H1 (cell line): ENCODE measurements at regions not wholly inside any gene's neighbourhood (a gene's known extent, or its start where the extent isn't known, plus 50 kb on each side); places are given as distances from the start of the nearest gene placed in this dataset.

Source experiments
- CTCF ChIA-PET: fragments of 300-600 bp; sonication (Branson Sonifier 250); formaldehyde crosslinking; loops from one replicate; lab custom pipeline; 2021; ENCODE audit not compliant: partially characterized antibody; lab: Charles Lee
- POLR2A ChIA-PET: fragments of 300-600 bp; sonication (Branson Sonifier 250); formaldehyde crosslinking; loops from one replicate; lab custom pipeline; 2021; ENCODE audit warnings: inconsistent platforms; ENCODE audit not compliant: partially characterized antibody; lab: Charles Lee
- DNase-seq, 2 experiments: peaks; one replicate each; pipeline versions ENCODE4 v3.0.0 to v3.0.0-alpha.2; 2010 to 2022; ENCODE audit warnings: low spot score in 2 of 2, low read depth in 1 of 2, mixed read lengths in 1 of 2
- FAIRE-seq: peaks from 2 replicates; lab custom pipeline; 2011; peaks lifted over from hg19 to GRCh38; lab: Jason Lieb, UNC
- H2AFZ ChIP-seq: 2 replicates; pipeline ENCODE4 v1.8.1; 2012; ENCODE audit warnings: low read length, inconsistent platforms
- H2AK5ac ChIP-seq: 2 replicates; pipeline ENCODE4 v1.6.1; 2013; ENCODE audit warnings: low read depth, low read length
- H2BK120ac ChIP-seq: replicated peaks from 2 replicates; pipeline ENCODE3; 2013; ENCODE audit warnings: low read depth, low read length, inconsistent platforms
- H2BK12ac ChIP-seq: 2 replicates; pipeline ENCODE4 v1.6.1; 2013; ENCODE audit warnings: low read depth, low read length
- H2BK15ac ChIP-seq: 2 replicates; pipeline ENCODE4 v1.6.1; 2013; ENCODE audit warnings: low read length
- H2BK20ac ChIP-seq: 2 replicates; pipeline ENCODE4 v1.6.1; 2013; ENCODE audit warnings: low read length
- H2BK5ac ChIP-seq: 2 replicates; pipeline ENCODE4 v1.6.1; 2013; ENCODE audit warnings: low read depth, low read length
- H3K14ac ChIP-seq: 2 replicates; pipeline ENCODE4 v1.6.1; 2013; ENCODE audit warnings: inconsistent platforms; ENCODE audit not compliant: insufficient read length
- H3K18ac ChIP-seq: 2 replicates; pipeline ENCODE4 v1.6.1; 2013; ENCODE audit warnings: low read length; ENCODE audit errors: extremely low read depth
- H3K23ac ChIP-seq: 2 replicates; pipeline ENCODE4 v1.6.1; 2013; ENCODE audit warnings: inconsistent platforms; ENCODE audit not compliant: insufficient read length
- H3K23me2 ChIP-seq: 2 replicates; pipeline ENCODE4 v1.6.1; 2013; ENCODE audit warnings: low read depth, low read length
- H3K27ac ChIP-seq: 2 replicates; pipeline ENCODE4 v1.6.1; 2011; ENCODE audit warnings: low read depth, low read length, inconsistent platforms
- H3K27me3 ChIP-seq, 4 experiments: replicated peaks in 1 of 4; 1 replicate in 1 of 4; 2 replicates in 3 of 4; pipeline versions ENCODE4 v1.6.1 to v1.8.1; 2011 to 2013; ENCODE audit warnings: low read length in 3 of 4, mild to moderate bottlenecking in 3 of 4, inconsistent platforms in 2 of 4, mixed read lengths in 2 of 4, moderate library complexity in 1 of 4; ENCODE audit not compliant: control insufficient read depth in 3 of 4, insufficient read depth in 3 of 4; ENCODE audit errors: extremely low read depth in 1 of 4
- H3K36me3 ChIP-seq, 4 experiments: 2 replicates each; pipeline versions ENCODE4 v1.6.1 to v1.8.1; 2011 to 2013; ENCODE audit warnings: mild to moderate bottlenecking in 4 of 4, low read length in 3 of 4, moderate library complexity in 2 of 4, control low read depth in 1 of 4, inconsistent platforms in 1 of 4; ENCODE audit not compliant: insufficient read depth in 4 of 4, control insufficient read depth in 2 of 4
- H3K4ac ChIP-seq: replicated peaks from 2 replicates; pipeline ENCODE3; 2013; ENCODE audit warnings: low read length, low read depth, mixed read lengths, inconsistent platforms; ENCODE audit not compliant: insufficient read length
- H3K4me1 ChIP-seq, 4 experiments: replicated peaks in 1 of 4; 1 replicate in 1 of 4; 2 replicates in 3 of 4; pipeline versions ENCODE4 v1.6.1 to v1.8.1; 2011 to 2013; ENCODE audit warnings: low read length in 3 of 4, inconsistent platforms in 2 of 4, mixed read lengths in 1 of 4; ENCODE audit not compliant: insufficient read depth in 4 of 4, control insufficient read depth in 3 of 4
- H3K4me2 ChIP-seq, 2 experiments: 2 replicates each; pipeline versions ENCODE4 v1.6.1 to v1.8.1; 2011 to 2013; ENCODE audit warnings: low read depth in 2 of 2, low read length in 2 of 2, control low read depth in 1 of 2, inconsistent platforms in 1 of 2, mild to moderate bottlenecking in 1 of 2; ENCODE audit not compliant: insufficient read depth in 1 of 2
- H3K4me3 ChIP-seq, 4 experiments: fragments of 200-600, 300-600 bp in 1 of 4; sonication (generic), shearing (Covaris generic), sonication (Bioruptor Twin) in 1 of 4; 2 replicates each; pipeline versions ENCODE4 v1.5.1 to v1.8.1; 2011 to 2016; ENCODE audit warnings: low read length in 4 of 4, low read depth in 3 of 4, control low read depth in 2 of 4, inconsistent platforms in 2 of 4, mild to moderate bottlenecking in 2 of 4, mixed read lengths in 1 of 4, moderate library complexity in 1 of 4; ENCODE audit not compliant: insufficient read depth in 2 of 4; ENCODE audit errors: extremely low read depth in 1 of 4
- H3K56ac ChIP-seq: replicated peaks from 2 replicates; pipeline ENCODE3; 2013; ENCODE audit warnings: low read depth, mild to moderate bottlenecking, mixed read lengths, low read length, inconsistent platforms; ENCODE audit not compliant: insufficient read length
- H3K79me1 ChIP-seq: 2 replicates; pipeline ENCODE4 v1.6.1; 2013; ENCODE audit warnings: low read depth, low read length, control low read depth
- H3K79me2 ChIP-seq, 2 experiments: 2 replicates each; pipeline versions ENCODE4 v1.6.1 to v1.8.1; 2012 to 2013; ENCODE audit warnings: low read length in 2 of 2, mild to moderate bottlenecking in 2 of 2, inconsistent platforms in 1 of 2; ENCODE audit not compliant: insufficient read depth in 2 of 2, control insufficient read depth in 1 of 2
- H3K9ac ChIP-seq, 4 experiments: replicated peaks in 1 of 4; 1 replicate in 1 of 4; 2 replicates in 3 of 4; pipeline versions ENCODE4 v1.6.1 to v1.8.1; 2011 to 2013; ENCODE audit warnings: low read depth in 3 of 4, low read length in 3 of 4, control low read depth in 2 of 4, mild to moderate bottlenecking in 2 of 4, moderate library complexity in 2 of 4, inconsistent platforms in 1 of 4; ENCODE audit errors: extremely low read depth in 1 of 4
- H3K9me3 ChIP-seq, 2 experiments: 2 replicates each; pipeline versions ENCODE4 v1.6.1 to v1.8.1; 2012 to 2013; ENCODE audit warnings: mild to moderate bottlenecking in 2 of 2, moderate library complexity in 2 of 2, control low read depth in 1 of 2, inconsistent platforms in 1 of 2, low read depth in 1 of 2, low read length in 1 of 2, mixed read lengths in 1 of 2; ENCODE audit not compliant: insufficient read depth in 2 of 2
- H4K20me1 ChIP-seq, 2 experiments: replicated peaks in 1 of 2; 2 replicates each; pipeline versions ENCODE3 to v1.8.1; 2011 to 2013; ENCODE audit warnings: inconsistent platforms in 2 of 2, low read length in 2 of 2, mild to moderate bottlenecking in 1 of 2; ENCODE audit not compliant: insufficient read depth in 2 of 2, control insufficient read depth in 1 of 2
- H4K5ac ChIP-seq: 2 replicates; pipeline ENCODE4 v1.6.1; 2013; ENCODE audit warnings: low read length, low read depth, mixed read lengths, inconsistent platforms; ENCODE audit not compliant: insufficient read length
- H4K8ac ChIP-seq: 2 replicates; pipeline ENCODE4 v1.8.0; 2013; ENCODE audit warnings: mild to moderate bottlenecking, moderate library complexity, low read length, inconsistent platforms; ENCODE audit not compliant: insufficient read depth; ENCODE audit errors: extremely low read depth
- H4K91ac ChIP-seq: replicated peaks from 2 replicates; pipeline ENCODE3; 2013; ENCODE audit warnings: low read length, mixed read lengths, inconsistent platforms; ENCODE audit not compliant: insufficient read length
- MAX ChIP-seq: IDR thresholded peaks from 2 replicates; pipeline ENCODE4 v1.6.1; 2012; ENCODE audit warnings: inconsistent platforms
- WGBS, 2 experiments: shearing (Covaris generic) in 1 of 2; methylation state at CpG; one replicate each; pipeline versions ENCODE4 v1.1.6 to v1.1.7; 2013 to 2015; ENCODE audit warnings: low lambda C conversion rate in 2 of 2, mixed read lengths in 2 of 2, inconsistent platforms in 1 of 2, low coverage in 1 of 2, missing lambda C conversion rate in 1 of 2; ENCODE audit not compliant: insufficient replicate concordance in 2 of 2, insufficient coverage in 1 of 2, insufficient read length in 1 of 2; ENCODE audit errors: extremely low coverage in 1 of 2, missing lambda C conversion rate in 1 of 2; 5-methylcytosine and 5-hydroxymethylcytosine counted together

GRCh38 chr3:99562990-99563607, 75.3 kb upstream of the COL8A1 start:
- Histone ChIP-seq H4K5ac (no peak overlapping the region), H4K8ac (no peak overlapping the region), H3K4me3 (no peak overlapping the region), H3K4me1 (no peaks in the 10 kb centered on the region), H3K23ac (no peak overlapping the region), H3K27ac (no peak overlapping the region), H3K56ac (no peak overlapping the region), H3K4me2 (no peak overlapping the region), H3K14ac (no peak overlapping the region), H4K91ac (no peak overlapping the region), H4K20me1 (no peaks in the 10 kb centered on the region), H3K23me2 (no peaks in the 10 kb centered on the region), H3K36me3 (no peaks in the 10 kb centered on the region), H3K79me1 (no peaks in the 10 kb centered on the region), H2BK5ac (no peak overlapping the region)
- CTCF ChIA-PET, result interaction anchor here (1.2 to 1.6 kb wide), 3 partner anchors 12 to 150 kb away, joined by 3 to 5 read pairs (median 5); no protein-coding TSS in a partner anchor
- TF ChIP-seq MAX, result no peak
- TF ChIP-seq, all 59 proteins: peak for 0
- FAIRE-seq (no peak), DNase-seq (no peak)
- Histone ChIP-seq H3K9me3 (no peaks in the 10 kb centered on the region), H3K4ac (no peak overlapping the region), H3K9ac (no peak overlapping the region), H3K79me2 (no peaks in the 10 kb centered on the region), H3K27me3 (peaks cover 0 to 1% (median 0%) of the 10 kb centered on the region in 4 experiments; a peak in 1 of 7 replicates), H2AK5ac (no peak overlapping the region), H3K18ac (no peak overlapping the region), H2BK15ac (no peak overlapping the region), H2BK20ac (no peak overlapping the region), H2AFZ (no peak overlapping the region), H2BK12ac (no peak overlapping the region), H2BK120ac (no peak overlapping the region)
- 100% methylated on average over 1 of the region's 1 CpG; no CpG with 5 or more reads in 1 of the 2 experiments for WGBS, 2 experiments
- POLR2A ChIA-PET, result no interaction called here
